Body of pancreas (tissue), 4 donors: ENCODE measurements at regions not wholly inside any gene's neighbourhood (a gene's known extent, or its start where the extent isn't known, plus 50 kb on each side); places are given as distances from the start of the nearest gene placed in this dataset.

Source experiments
- ATAC-seq: fragments of 150-250 bp; one replicate; pipeline ENCODE4 v1.9.1; 2016
- DNase-seq, 4 donors: peaks; one replicate each; pipeline ENCODE4 v3.0.0-alpha.2; 2019
- H3K27ac ChIP-seq, 4 donors: fragments of 200-600 bp; sonication (generic); 1 replicate in 3 of 4; 2 replicates in 1 of 4; pipeline versions ENCODE4 v1.5.1 to v1.6.1; 2016 to 2019; ENCODE audit warnings: mild to moderate bottlenecking in 1 of 4, mixed read lengths in 1 of 4, moderate library complexity in 1 of 4
- H3K27me3 ChIP-seq, 2 donors: fragments of 200-600 bp; sonication (generic); one replicate each; pipeline ENCODE4 v1.6.0; 2016; ENCODE audit warnings: mild to moderate bottlenecking in 1 of 2
- H3K36me3 ChIP-seq, 2 donors: fragments of 200-600 bp; sonication (generic); replicated peaks in 1 of 2; 2 replicates each; pipeline ENCODE4 v1.5.1; 2016; ENCODE audit warnings: low read depth in 2 of 2; ENCODE audit not compliant: insufficient read depth in 1 of 2
- H3K4me1 ChIP-seq: fragments of 200-600 bp; sonication (generic); one replicate; pipeline ENCODE4 v1.6.0; 2016
- H3K4me3 ChIP-seq, 2 donors: fragments of 200-600 bp; sonication (generic); 1 replicate in 1 of 2; 2 replicates in 1 of 2; pipeline ENCODE4 v1.5.1; 2016 to 2019
- H3K9me3 ChIP-seq, 3 donors: fragments of 200-600 bp; sonication (generic); 1 replicate in 2 of 3; 2 replicates in 1 of 3; pipeline ENCODE4 v1.5.1; 2016
- POLR2A ChIP-seq, 3 donors: fragments of 450-650 bp; IDR thresholded peaks; one replicate each; pipeline ENCODE4 v1.6.1; 2016; ENCODE audit warnings: antibody characterized with exemption in 3 of 3, mild to moderate bottlenecking in 2 of 3
- WGBS, 2 donors: methylation state at CpG; one replicate each; pipeline ENCODE4 v1.1.5; 2017; 5-methylcytosine and 5-hydroxymethylcytosine counted together
- intact Hi-C: fragments of 100-400 bp; cut with DNase I; formaldehyde crosslinking; loops from one replicate; pipeline ENCODE4 v1.15.1; 2023
- TF ChIP-seq, protein P1 (sequence below), 7 experiments: fragments of 450-650 bp in 4 of 7; fragments of 200-600 bp in 3 of 7; sonication (generic) in 3 of 7; IDR thresholded peaks; one replicate each; pipeline ENCODE4 v1.5.1; 2016 to 2019; ENCODE audit warnings: antibody characterized with exemption in 7 of 7

DNA sequence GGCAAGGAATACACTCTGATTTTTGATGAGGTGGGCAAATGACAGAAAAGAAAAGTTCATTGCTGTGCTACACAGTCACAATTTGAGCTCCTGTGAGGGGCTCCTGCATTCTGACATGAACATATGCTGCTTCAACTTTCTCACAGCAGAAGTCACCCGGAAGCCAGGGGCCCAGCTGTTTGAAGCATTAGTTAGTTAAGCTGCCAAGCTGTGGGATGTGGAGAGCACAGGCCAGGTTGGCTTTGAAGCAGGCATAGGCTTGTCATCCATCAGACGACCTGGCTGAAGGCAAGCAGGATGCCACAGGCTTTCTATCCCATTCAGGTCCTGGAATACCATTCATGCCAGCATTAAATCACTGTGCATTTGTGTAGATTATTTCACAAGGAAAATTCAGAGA, 63.1 kb downstream of the MTNR1B start:
- Histone ChIP-seq H3K36me3 (no peaks in the 10 kb centered on the region), H3K27ac (no peak overlapping the region), H3K27me3 (no peaks in the 10 kb centered on the region), H3K9me3 (no peaks in the 10 kb centered on the region), H3K4me3 (no peak overlapping the region), H3K4me1 (peaks cover 10% of the 10 kb centered on the region)
- DNase-seq = no peak
- intact Hi-C loops = no loop called here
- WGBS, 2 donors = 71 to 75% methylated on average over 2 of the region's 2 CpGs
- no peak for ATAC-seq
- TF ChIP-seq POLR2A (IDR thresholded peaks at IDR 0.05) = no peak
- TF ChIP-seq, protein P1, sequence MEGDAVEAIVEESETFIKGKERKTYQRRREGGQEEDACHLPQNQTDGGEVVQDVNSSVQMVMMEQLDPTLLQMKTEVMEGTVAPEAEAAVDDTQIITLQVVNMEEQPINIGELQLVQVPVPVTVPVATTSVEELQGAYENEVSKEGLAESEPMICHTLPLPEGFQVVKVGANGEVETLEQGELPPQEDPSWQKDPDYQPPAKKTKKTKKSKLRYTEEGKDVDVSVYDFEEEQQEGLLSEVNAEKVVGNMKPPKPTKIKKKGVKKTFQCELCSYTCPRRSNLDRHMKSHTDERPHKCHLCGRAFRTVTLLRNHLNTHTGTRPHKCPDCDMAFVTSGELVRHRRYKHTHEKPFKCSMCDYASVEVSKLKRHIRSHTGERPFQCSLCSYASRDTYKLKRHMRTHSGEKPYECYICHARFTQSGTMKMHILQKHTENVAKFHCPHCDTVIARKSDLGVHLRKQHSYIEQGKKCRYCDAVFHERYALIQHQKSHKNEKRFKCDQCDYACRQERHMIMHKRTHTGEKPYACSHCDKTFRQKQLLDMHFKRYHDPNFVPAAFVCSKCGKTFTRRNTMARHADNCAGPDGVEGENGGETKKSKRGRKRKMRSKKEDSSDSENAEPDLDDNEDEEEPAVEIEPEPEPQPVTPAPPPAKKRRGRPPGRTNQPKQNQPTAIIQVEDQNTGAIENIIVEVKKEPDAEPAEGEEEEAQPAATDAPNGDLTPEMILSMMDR (IDR thresholded peaks at IDR 0.05) = no peak

DNA sequence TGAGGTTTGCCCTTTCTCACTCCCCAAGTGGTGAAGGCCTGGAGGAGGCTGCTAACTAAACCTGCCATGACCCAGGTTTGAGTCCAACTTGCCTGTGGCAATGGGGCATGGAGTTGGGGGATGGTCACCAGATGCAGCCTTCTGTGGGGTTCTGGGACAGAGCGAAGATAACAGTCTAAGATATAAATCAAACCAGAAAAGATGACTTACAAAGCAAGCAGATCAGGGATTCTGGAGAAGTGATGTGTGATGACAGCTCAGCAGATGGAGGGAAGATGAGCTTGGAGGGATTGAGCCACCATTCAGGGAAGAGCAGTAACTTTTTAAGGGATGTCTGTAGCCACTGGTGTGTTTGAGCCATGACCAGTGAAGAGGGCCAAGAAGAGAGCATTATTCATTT, 63.6 kb downstream of the MTNR1B start:
- Histone ChIP-seq H3K27me3 (no peaks in the 10 kb centered on the region), H3K4me1 (peaks cover 10% of the 10 kb centered on the region), H3K9me3 (no peaks in the 10 kb centered on the region), H3K36me3 (no peaks in the 10 kb centered on the region), H3K27ac (no peak overlapping the region), H3K4me3 (no peak overlapping the region)
- intact Hi-C loops = no loop called here
- no peak for ATAC-seq
- no peak for DNase-seq
- TF ChIP-seq, protein P1 (IDR thresholded peaks at IDR 0.05) = no peak
- no peak for TF ChIP-seq POLR2A (IDR thresholded peaks at IDR 0.05)
- WGBS, 2 donors = 40 to 67% methylated on average over 1 of the region's 1 CpG

DNA sequence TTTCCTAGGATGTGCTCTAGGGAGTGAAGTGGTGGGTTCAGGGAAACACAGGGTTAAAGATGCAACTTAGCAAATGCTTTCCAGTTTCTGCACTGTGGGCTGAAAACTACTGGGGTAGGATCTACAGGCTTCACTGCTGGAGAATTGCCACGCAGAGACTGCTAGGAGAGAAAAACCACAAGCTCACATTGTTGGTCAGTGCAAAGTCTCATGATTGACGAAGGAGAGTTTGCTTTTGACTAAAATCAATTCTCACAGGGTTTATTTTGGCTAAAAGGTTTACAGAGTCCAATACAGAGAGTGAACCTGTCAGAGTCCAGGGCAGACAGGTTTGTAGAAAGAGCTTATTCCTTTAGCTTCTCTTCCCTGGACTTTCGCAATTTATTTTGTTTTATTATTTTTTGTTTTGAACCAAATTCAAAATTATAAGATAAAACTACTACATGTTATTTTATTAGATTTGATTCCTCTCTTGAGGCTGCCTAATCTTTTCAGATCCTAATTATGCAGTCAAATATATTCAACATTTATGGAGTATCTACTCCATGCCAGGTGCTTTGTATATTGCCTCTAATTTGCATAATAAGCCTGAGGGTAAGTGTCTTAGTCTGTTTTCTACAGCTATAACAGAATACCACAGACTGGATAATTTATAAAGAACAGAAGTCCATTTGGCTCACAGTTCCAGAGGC, 64.7 kb downstream of the MTNR1B start:
- no peaks in the 10 kb centered on the region for H3K9me3 ChIP-seq
- no peaks in the 10 kb centered on the region for H3K36me3 ChIP-seq
- intact Hi-C loops = no loop called here
- no peaks in the 10 kb centered on the region for H3K27me3 ChIP-seq
- H3K27ac ChIP-seq = no peak overlapping the region
- H3K4me3 ChIP-seq = no peak overlapping the region
- TF ChIP-seq, protein P1 (IDR thresholded peaks at IDR 0.05) = no peak
- TF ChIP-seq POLR2A (IDR thresholded peaks at IDR 0.05) = no peak
- peaks cover 10% of the 10 kb centered on the region for H3K4me1 ChIP-seq
- no peak for ATAC-seq
- 7 to 13% methylated on average over 3 of the region's 3 CpGs for WGBS, 2 donors
- peak in 3 of 4 donors; percentile 3 to 34 (median 11) for DNase-seq

DNA sequence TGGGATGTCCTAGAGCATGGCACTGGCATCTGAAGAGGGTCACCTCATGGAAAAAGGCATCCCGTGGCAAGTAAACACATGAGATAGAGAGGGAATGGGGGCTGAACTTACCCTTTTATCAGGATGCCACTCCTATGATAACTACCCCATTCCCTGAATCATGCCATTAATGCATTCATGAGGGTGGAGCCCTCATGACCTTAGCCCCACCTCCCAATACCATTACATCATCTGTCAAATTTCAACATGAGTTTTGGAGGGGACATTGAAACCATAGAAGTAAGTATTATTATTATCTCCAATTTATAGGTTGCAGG, 65.2 kb downstream of the MTNR1B start:
- Histone ChIP-seq H3K4me3 (no peak overlapping the region), H3K4me1 (peaks cover 10% of the 10 kb centered on the region), H3K27ac (no peak overlapping the region), H3K27me3 (no peaks in the 10 kb centered on the region), H3K36me3 (no peaks in the 10 kb centered on the region), H3K9me3 (no peaks in the 10 kb centered on the region)
- no peak for DNase-seq
- intact Hi-C loops = no loop called here
- no peak for ATAC-seq
- no peak for TF ChIP-seq POLR2A (IDR thresholded peaks at IDR 0.05)
- TF ChIP-seq, protein P1 (IDR thresholded peaks at IDR 0.05) = no peak
- WGBS, 2 donors = 8 to 17% methylated on average over 1 of the region's 1 CpG

DNA sequence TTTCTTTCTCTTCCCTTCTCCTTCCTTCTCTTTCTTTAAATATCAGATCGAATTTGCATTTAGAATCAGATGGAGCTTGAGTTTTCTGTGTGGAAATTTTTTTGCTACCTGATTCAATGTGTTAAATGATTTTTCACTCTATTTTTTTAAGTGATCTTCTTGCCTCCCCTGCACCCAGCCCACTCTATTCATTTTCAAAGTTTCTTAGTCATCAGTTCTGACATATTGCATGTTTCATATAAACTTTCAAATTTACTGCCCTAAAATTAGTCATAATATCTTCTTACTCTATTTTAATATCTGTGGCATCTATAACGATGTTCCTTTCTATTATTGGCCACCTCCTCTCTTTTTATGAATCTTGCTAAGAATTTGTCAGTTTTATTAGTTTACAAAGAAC, 69.1 kb downstream of the MTNR1B start:
- Histone ChIP-seq H3K27ac (no peak overlapping the region), H3K27me3 (no peaks in the 10 kb centered on the region), H3K9me3 (no peaks in the 10 kb centered on the region), H3K4me3 (no peak overlapping the region), H3K36me3 (no peaks in the 10 kb centered on the region), H3K4me1 (peaks cover 10% of the 10 kb centered on the region)
- no peak for TF ChIP-seq POLR2A (IDR thresholded peaks at IDR 0.05)
- TF ChIP-seq, protein P1 (IDR thresholded peaks at IDR 0.05) = no peak
- intact Hi-C loops = no loop called here
- no peak for DNase-seq
- 43 to 56% methylated on average over 2 of the region's 2 CpGs for WGBS, 2 donors
- ATAC-seq = no peak
